Renal cortex interstitium (tissue), 11 donors: ENCODE measurements at regions not wholly inside any gene's neighbourhood (a gene's known extent, or its start where the extent isn't known, plus 50 kb on each side); places are given as distances from the start of the nearest gene placed in this dataset.
"Not testable (repeated sequence)": the region's sequence is repeated elsewhere in the genome, so short reads cannot be mapped to it uniquely, and the experiment has no call there.

Experiments used
- DNase-seq, 11 donors: peaks; one replicate each; pipeline ENCODE4 v3.0.0-alpha.2; 2013; ENCODE audit warnings: low read depth in 9 of 11, low spot score in 4 of 11; ENCODE audit errors: extremely low read depth in 1 of 11

DNA sequence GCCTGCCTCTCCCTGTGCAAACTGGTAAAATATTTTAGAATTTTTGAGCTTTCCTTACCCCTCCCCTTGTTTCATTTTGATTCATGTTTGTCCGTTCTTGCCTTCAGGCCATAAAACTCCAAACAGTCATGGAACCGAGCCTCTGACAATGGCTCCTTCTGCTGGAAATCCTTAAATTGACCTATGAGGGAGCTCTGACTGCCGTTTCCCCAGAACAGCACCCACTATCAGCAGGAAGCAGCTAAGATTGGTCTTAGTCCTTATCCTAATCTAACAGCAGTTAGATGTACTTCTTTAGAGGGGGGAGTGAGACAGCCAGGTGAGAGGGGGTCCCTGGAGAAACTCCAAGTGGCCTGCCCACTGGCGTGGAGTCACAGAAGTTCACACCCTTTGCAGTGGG lies 106.7 kb downstream of the FAM174A start:
- DNase-seq, result no peak

DNA sequence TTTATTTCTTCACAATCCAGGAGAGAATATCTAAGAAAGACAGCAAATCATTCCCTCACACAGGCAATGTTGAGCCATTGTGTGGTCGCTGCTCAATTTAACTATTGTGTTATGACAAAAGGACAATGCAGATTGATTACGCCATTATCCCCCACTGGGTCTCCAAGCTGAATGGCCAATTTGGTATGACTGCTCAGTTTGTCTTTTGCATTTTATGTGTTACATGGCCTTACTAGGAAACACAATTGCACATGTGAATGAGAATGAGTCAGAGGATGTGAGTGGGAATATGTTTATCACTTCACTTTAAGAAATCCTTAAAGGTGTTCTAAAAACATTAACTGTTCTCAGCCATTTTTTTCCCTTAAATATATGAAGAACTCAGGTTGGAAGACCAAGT lies 108.3 kb downstream of the FAM174A start:
- no peak for DNase-seq

DNA sequence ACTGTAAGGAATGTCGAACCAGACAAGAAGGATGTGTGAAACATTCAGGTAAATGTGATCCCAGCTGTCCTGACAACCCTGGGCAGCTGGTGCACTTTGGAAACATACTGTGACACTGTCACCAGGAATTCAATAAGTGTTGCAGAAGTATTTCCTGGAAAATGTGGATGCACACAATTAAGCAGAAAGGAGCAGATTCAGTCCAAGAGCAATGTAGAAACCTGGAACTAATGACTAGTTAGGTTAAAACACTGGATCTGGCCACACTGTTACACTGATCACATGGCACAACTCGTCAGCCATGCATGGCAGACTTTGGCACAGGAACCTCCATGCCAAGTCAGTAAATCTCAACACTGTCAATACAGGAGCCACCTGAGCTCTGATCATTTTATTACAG lies 109.0 kb downstream of the FAM174A start:
- peak in 3 of 11 donors; percentile 20 to 46 (median 29) for DNase-seq

DNA sequence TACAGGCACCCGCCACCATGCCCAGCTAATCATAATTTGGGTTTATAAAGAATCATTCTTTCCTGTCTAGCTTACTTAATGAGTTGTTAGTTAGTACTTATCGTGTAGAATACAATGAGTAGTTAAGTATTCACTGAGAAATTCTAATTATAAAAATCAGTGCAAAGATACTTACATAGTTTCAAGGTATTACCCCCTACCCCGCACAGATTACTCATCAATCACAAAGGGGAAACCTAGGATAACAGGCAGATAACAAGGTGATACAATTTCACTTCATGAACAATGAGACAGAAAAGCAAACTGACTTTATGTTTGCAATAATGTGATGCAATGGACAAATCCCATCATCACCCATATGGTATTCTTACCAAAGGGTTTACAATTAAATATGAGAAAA lies 109.6 kb downstream of the FAM174A start:
- no peak for DNase-seq

- no peak for DNase-seq
These were observed 110.8 kb downstream of the FAM174A start for GRCh38 chr5:100646011-100646410.

- no peak for DNase-seq
These were observed 111.5 kb downstream of the FAM174A start for GRCh38 chr5:100646691-100647090.

- DNase-seq, result peak; percentile 51 to 81 (median 71)
These were observed 112.5 kb downstream of the FAM174A start for GRCh38 chr5:100647461-100648230.

DNA sequence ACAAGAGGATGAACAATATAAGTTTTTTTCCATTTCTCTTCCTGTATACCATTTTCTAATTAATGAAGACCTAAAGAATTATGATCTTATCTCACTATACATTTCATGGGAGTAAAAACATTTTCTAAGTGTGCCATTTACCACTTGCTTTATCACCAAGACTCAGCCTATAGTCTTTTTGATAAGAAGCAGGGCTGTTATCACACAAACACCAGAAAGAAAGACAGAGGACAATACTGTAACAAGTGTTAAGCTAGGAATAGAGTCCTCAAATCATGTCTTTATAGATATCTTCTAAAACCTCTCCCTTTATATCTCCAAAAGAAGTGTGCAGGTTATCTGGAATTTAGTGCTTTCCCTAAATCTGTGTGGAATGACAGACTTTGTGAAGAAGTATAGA lies 119.7 kb downstream of the FAM174A start:
- DNase-seq, result no peak

DNA sequence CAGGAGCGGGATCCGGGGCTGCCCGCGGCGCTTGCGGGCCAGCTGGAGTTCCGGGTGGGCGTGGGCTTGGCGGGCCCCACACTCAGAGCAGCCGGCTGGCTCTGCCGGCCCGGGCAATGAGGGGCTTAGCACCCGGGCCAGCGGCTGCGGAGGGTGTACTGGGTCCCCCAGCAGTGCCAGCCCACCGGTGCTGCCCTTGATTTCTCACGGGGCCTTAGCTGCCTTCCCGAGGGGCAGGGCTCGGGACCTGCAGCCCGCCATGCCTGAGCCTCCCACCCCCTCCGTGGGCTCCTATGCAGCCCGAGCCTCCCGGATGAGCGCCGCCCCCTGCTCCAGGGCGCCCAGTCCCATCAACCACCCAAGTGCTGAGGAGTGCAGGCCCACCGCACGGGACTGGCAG lies 121.6 kb downstream of the FAM174A start:
- not testable (repeated sequence) for DNase-seq

GRCh38 chr5:100659080-100659795 lies 124.1 kb downstream of the FAM174A start:
- DNase-seq, result no peak

- no peak for DNase-seq
These were observed 129.0 kb downstream of the FAM174A start for GRCh38 chr5:100664140-100664539.

- DNase-seq, result no peak
These were observed 132.0 kb downstream of the FAM174A start for GRCh38 chr5:100667161-100667630.

GRCh38 chr5:100668511-100668910 lies 133.3 kb downstream of the FAM174A start:
- DNase-seq, result no peak

DNA sequence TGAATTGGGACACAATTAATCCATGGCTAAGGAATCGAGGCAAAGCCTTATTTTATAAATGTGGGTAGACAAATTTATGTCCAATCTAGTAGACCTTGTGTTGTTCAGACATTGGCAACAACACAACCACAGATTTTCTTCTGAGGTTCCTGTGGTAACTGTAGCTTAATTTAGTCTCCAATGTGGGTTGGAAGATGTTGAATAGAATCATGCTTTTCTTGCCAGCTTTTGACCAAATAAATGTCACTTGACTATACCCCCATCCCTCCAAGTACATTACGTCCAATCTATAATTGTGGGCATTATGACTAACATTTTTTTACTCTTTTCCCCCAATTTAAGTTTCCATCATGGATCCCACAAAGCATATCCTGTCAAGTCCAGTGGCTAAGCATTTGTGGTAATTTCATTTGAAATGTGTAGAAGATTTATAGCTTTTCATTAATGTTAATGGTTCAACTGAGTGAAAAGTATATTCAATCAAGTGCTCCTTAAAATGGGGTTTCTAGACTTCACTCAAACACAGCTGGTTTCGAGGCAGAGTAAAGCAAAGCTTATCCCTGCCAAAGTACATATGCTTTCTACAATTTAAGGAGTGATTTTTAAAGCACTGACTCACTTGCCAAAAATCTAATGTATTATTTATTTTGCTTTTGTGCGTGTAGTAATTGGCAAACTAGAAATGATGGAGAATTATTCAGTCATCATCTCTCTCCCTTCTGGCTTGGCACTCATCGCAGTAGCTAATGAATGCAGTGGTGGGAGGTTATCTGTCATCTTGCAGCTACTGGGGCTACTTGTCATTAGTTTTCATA lies 141.8 kb downstream of the FAM174A start:
- peak in 4 of 11 donors; percentile 14 to 24 (median 20) for DNase-seq

GRCh38 chr5:100682625-100683024 lies 147.5 kb downstream of the FAM174A start:
- no peak for DNase-seq

DNA sequence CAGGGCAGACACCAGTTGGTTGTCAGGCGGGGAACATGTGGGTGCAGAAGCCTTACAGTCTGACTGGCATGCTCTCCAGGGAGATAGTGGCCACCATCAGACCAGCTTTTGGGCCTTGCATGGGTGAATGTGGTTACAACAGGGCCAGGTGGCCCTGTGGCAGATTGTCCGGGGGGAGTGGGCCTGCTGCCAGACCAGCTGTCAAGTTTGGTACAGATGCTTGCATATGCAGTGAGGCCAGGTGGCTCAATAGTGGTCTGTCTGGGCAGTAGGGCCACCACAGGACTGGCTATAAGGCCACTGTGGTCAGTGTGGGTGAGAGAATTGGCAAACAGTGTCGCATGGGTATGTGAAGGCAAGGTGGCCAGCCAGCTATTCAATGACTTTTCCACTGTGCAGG lies 148.7 kb downstream of the FAM174A start:
- no peak for DNase-seq

DNA sequence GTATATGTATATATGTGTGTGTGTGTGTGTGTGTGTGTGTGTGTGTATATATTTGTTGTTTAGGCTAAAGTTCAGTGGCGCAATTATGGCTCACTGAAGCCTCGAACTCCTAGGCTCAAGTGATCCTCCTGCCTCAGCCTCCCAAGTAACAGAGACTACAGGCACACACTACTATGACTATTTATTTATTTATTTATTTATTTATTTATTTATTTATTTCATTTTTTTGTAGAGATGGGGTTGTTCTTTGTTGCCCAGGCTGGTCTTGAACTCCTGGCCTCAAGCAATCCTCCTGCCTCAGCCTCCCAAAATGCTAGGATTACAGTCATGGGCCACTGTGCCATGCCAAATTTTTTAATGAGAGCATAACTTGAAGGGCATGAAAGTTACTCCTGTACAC lies 149.9 kb downstream of the FAM174A start:
- DNase-seq, result not testable (repeated sequence)

DNA sequence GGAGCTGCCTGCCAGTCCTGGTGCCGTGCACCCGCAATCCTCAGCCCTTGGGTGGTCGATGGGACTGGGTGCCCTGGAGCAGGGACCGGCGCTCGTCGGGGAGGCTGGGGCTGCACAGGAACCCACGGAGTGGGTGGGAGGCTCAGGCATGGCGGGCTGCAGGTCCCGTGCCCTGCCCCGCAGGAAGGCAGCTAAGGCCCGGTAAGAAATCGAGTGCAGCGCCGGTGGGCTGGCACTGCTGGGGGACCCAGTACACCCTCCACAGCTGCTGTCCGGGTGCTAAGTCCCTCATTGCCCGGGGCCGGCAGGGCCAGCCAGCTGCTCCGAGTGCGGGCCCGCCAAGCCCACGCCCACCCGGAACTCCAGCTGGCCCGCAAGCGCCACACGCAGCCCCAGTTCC lies 153.7 kb downstream of the FAM174A start:
- not testable (repeated sequence) for DNase-seq

- no peak for DNase-seq
These were observed 154.9 kb downstream of the FAM174A start for GRCh38 chr5:100690036-100690560.
